Ovary (tissue), 7 donors: ENCODE measurements at regions not wholly inside any gene's neighbourhood (a gene's known extent, or its start where the extent isn't known, plus 50 kb on each side); places are given as distances from the start of the nearest gene placed in this dataset.

Experiments
- DNase-seq, 5 donors: peaks; one replicate each; pipeline ENCODE4 v3.0.0-alpha.2; 2019 to 2020
- H3K27ac ChIP-seq, 2 donors: fragments of 200-600 bp; one replicate each; pipeline versions ENCODE4 v1.5.1 to v1.8.0; 2019 to 2022
- H3K27me3 ChIP-seq: fragments of 200-600 bp; one replicate; pipeline ENCODE4 v1.8.0; 2022
- H3K36me3 ChIP-seq: fragments of 200-600 bp; sonication (generic); one replicate; pipeline ENCODE4 v1.5.1; 2019
- H3K4me1 ChIP-seq: one replicate; pipeline ENCODE4 v1.8.1; 2013; ENCODE audit warnings: mild to moderate bottlenecking, moderate library complexity; ENCODE audit not compliant: insufficient read depth
- H3K4me3 ChIP-seq: fragments of 200-600 bp; sonication (generic); one replicate; pipeline ENCODE4 v1.5.1; 2017
- H3K9me3 ChIP-seq, 2 donors: fragments of 200-600 bp in 1 of 2; sonication (generic) in 1 of 2; one replicate each; pipeline versions ENCODE4 v1.5.1 to v1.8.1; 2013 to 2019; ENCODE audit warnings: mild to moderate bottlenecking in 1 of 2, moderate library complexity in 1 of 2
- CTCF ChIP-seq, 3 donors: fragments of 450-650 bp in 2 of 3; fragments of 200-600 bp in 1 of 3; IDR thresholded peaks; one replicate each; pipeline versions ENCODE4 v1.5.1 to v1.8.0; 2016 to 2022; ENCODE audit warnings: antibody characterized with exemption in 3 of 3, mild to moderate bottlenecking in 1 of 3
- EP300 ChIP-seq: sonication (generic); formaldehyde crosslinking; IDR thresholded peaks from one replicate; pipeline ENCODE4 v1.6.1; 2017; ENCODE audit warnings: antibody characterized with exemption
- POLR2A ChIP-seq: fragments of 450-650 bp; IDR thresholded peaks from one replicate; pipeline ENCODE4 v1.6.1; 2017; ENCODE audit warnings: antibody characterized with exemption, mild to moderate bottlenecking, moderate library complexity
- WGBS, 3 donors: extraction: QIAGEN DNeasy Blood & Tissue Kit in 1 of 3; methylation state at CpG; one replicate each; pipeline versions ENCODE4 v1.1.5 to v1.1.7; 2013 to 2017; 5-methylcytosine and 5-hydroxymethylcytosine counted together
- intact Hi-C, 4 donors: fragments of 100-400 bp; cut with DNase I; formaldehyde crosslinking; loops; one replicate each; pipeline versions ENCODE4 v1.11.0 to v1.15.1; 2022 to 2023
- donor health status: DM: no; HTN: no; CAD: no; lungs with moderate emphysema.
- donor health status: DM: no; HTN: no; CAD: no.
- donor health status: Bipolar disorder and iron deficiency.
- donor health status: DM: no; HTN: no; CAD: no.
- donor health status: DM: yes; HTN: yes; CAD: no.

GRCh38 chr2:152907046-152907445 lies 188.6 kb downstream of the ARL6IP6 start:
- no peak for TF ChIP-seq POLR2A
- TF ChIP-seq CTCF (IDR thresholded peaks at IDR 0.05) = no peak
- TF ChIP-seq EP300 = no peak
- intact Hi-C loops = no loop called here
- Histone ChIP-seq H3K9me3 (no peaks in the 10 kb centered on the region), H3K4me1 (no peaks in the 10 kb centered on the region), H3K36me3 (no peaks in the 10 kb centered on the region), H3K27ac (no peak overlapping the region), H3K4me3 (no peak overlapping the region), H3K27me3 (no peaks in the 10 kb centered on the region)
- DNase-seq = no peak
- WGBS, 3 donors = 68 to 76% (median 74%) methylated on average over 5 of the region's 5 CpGs

- DNase-seq = no peak
- no peaks in the 10 kb centered on the region for H3K9me3 ChIP-seq
- no peak overlapping the region for H3K4me3 ChIP-seq
- no peak for TF ChIP-seq EP300
- TF ChIP-seq CTCF (IDR thresholded peaks at IDR 0.05) = no peak
- TF ChIP-seq POLR2A = no peak
- 81 to 95% (median 91%) methylated on average over 5 of the region's 5 CpGs for WGBS, 3 donors
- H3K4me1 ChIP-seq = no peaks in the 10 kb centered on the region
- no peaks in the 10 kb centered on the region for H3K27me3 ChIP-seq
- no peaks in the 10 kb centered on the region for H3K36me3 ChIP-seq
- no peak overlapping the region for H3K27ac ChIP-seq
- intact Hi-C loops = no loop called here
Observed at GRCh38 chr2:152894051-152894450, 175.6 kb downstream of the ARL6IP6 start.

GRCh38 chr2:152890736-152891135 lies 172.3 kb downstream of the ARL6IP6 start:
- no peak overlapping the region for H3K4me3 ChIP-seq
- H3K4me1 ChIP-seq = no peaks in the 10 kb centered on the region
- H3K9me3 ChIP-seq = no peaks in the 10 kb centered on the region
- no peak for DNase-seq
- no peaks in the 10 kb centered on the region for H3K27me3 ChIP-seq
- no peak for TF ChIP-seq EP300
- no peak for TF ChIP-seq POLR2A
- no peak for TF ChIP-seq CTCF (IDR thresholded peaks at IDR 0.05)
- 21 to 30% (median 30%) methylated on average over 2 of the region's 2 CpGs for WGBS, 3 donors
- H3K36me3 ChIP-seq = no peaks in the 10 kb centered on the region
- no peak overlapping the region for H3K27ac ChIP-seq
- intact Hi-C loops = no loop called here

GRCh38 chr2:152883951-152884487 lies 165.6 kb downstream of the ARL6IP6 start:
- intact Hi-C loops = no loop called here
- 52 to 59% (median 53%) methylated on average over 4 of the region's 4 CpGs for WGBS, 3 donors
- TF ChIP-seq EP300 (no peak), POLR2A (no peak), CTCF (IDR thresholded peaks at IDR 0.05) (no peak)

More at GRCh38 chr2:152883951-152884487, 165.6 kb downstream of the ARL6IP6 start:
- no peaks in the 10 kb centered on the region for H3K36me3 ChIP-seq
- H3K4me3 ChIP-seq = no peak overlapping the region
- no peak overlapping the region for H3K27ac ChIP-seq
- H3K4me1 ChIP-seq = no peaks in the 10 kb centered on the region
- no peak for DNase-seq
- H3K27me3 ChIP-seq = no peaks in the 10 kb centered on the region
- no peaks in the 10 kb centered on the region for H3K9me3 ChIP-seq
